Natural killer cell (primary cell): ENCODE measurements at regions not wholly inside any gene's neighbourhood (a gene's known extent, or its start where the extent isn't known, plus 50 kb on each side); places are given as distances from the start of the nearest gene placed in this dataset.

Experiments used
- ATAC-seq, 3 donors: fragments of 150-1000 bp in 2 of 3; fragments of 200-7000 bp in 1 of 3; cut with Tn5 transposase; 1 replicate in 1 of 3; 2 replicates in 2 of 3; pipeline ENCODE4 v1.10.0; 2021; ENCODE audit warnings: mild to moderate bottlenecking in 2 of 3, moderate library complexity in 2 of 3
- DNase-seq, 2 donors: peaks; one replicate each; pipeline versions ENCODE4 v3.0.0 to v3.0.0-alpha.2; 2013 to 2021; ENCODE audit warnings: mixed read lengths in 1 of 2
- H3K27ac ChIP-seq: one replicate; pipeline ENCODE4 v1.5.1; 2013; ENCODE audit warnings: mild to moderate bottlenecking, low read length
- H3K27me3 ChIP-seq: one replicate; pipeline ENCODE4 v1.6.1; 2013; ENCODE audit warnings: low read length; ENCODE audit not compliant: control insufficient read depth, insufficient read depth
- H3K36me3 ChIP-seq: one replicate; pipeline ENCODE4 v1.6.1; 2013; ENCODE audit warnings: low read length; ENCODE audit not compliant: control insufficient read depth, insufficient read depth
- H3K4me1 ChIP-seq: one replicate; pipeline ENCODE4 v1.6.1; 2013; ENCODE audit warnings: low read length; ENCODE audit not compliant: control insufficient read depth, insufficient read depth
- H3K4me3 ChIP-seq: one replicate; pipeline ENCODE4 v1.5.1; 2013; ENCODE audit warnings: low read length
- H3K9me3 ChIP-seq: one replicate; pipeline ENCODE4 v1.6.1; 2013; ENCODE audit warnings: low read length; ENCODE audit not compliant: control insufficient read depth, insufficient read depth
- H3K27ac Mint-ChIP-seq, 2 donors: one replicate each; pipeline ENCODE4 v1.8.0; 2022; ENCODE audit warnings: mild to moderate bottlenecking in 2 of 2, mixed read lengths in 2 of 2, moderate library complexity in 1 of 2
- H3K27me3 Mint-ChIP-seq, 2 donors: one replicate each; pipeline ENCODE4 v1.8.0; 2022; ENCODE audit warnings: low read depth in 2 of 2, mixed read lengths in 2 of 2
- H3K36me3 Mint-ChIP-seq: one replicate; pipeline ENCODE4 v1.8.0; 2022; ENCODE audit warnings: mixed read lengths
- H3K4me1 Mint-ChIP-seq, 2 donors: one replicate each; pipeline ENCODE4 v1.8.0; 2022; ENCODE audit warnings: mixed read lengths in 2 of 2
- H3K4me3 Mint-ChIP-seq: one replicate; pipeline ENCODE4 v1.8.0; 2022; ENCODE audit warnings: mild to moderate bottlenecking, moderate library complexity, mixed read lengths
- H3K9me3 Mint-ChIP-seq, 2 donors: one replicate each; pipeline ENCODE4 v1.8.0; 2022; ENCODE audit warnings: mixed read lengths in 2 of 2
- CTCF ChIP-seq: fragments of 200-600 bp; IDR thresholded peaks from one replicate; pipeline ENCODE4 v1.8.0; 2022; ENCODE audit warnings: antibody characterized with exemption
- WGBS: methylation state at CpG from one replicate; pipeline ENCODE4 v1.1.7; 2013; ENCODE audit warnings: missing lambda C conversion rate; ENCODE audit not compliant: insufficient coverage; 5-methylcytosine and 5-hydroxymethylcytosine counted together
- intact Hi-C: fragments of 100-400 bp; cut with micrococcal nuclease; formaldehyde crosslinking; loops from one replicate; pipeline ENCODE4 v1.14.2; 2022

GRCh38 chr5:180423598-180423997, 70.5 kb upstream of the GFPT2 start:
- no peak for ATAC-seq
- H3K4me3 ChIP-seq: no peak overlapping the region

GRCh38 chr5:180424094-180424493, 70.1 kb upstream of the CNOT6 start:
- Histone ChIP-seq H3K4me1 (no peaks in the 10 kb centered on the region), H3K27me3 (no peaks in the 10 kb centered on the region), H3K36me3 (no peaks in the 10 kb centered on the region), H3K4me3 (no peak overlapping the region), H3K9me3 (no peaks in the 10 kb centered on the region), H3K27ac (no peak overlapping the region)
- H3K27me3 Mint-ChIP-seq: peaks cover 10 to 11% of the 10 kb centered on the region in 2 donors
- H3K9me3 Mint-ChIP-seq: no peaks in the 10 kb centered on the region
- H3K4me3 Mint-ChIP-seq: no peak overlapping the region
- no peaks in the 10 kb centered on the region for H3K4me1 Mint-ChIP-seq
- TF ChIP-seq CTCF: no peak
- intact Hi-C loops: no loop called here
- no peak for DNase-seq
- 89% methylated on average over 6 of the region's 7 CpGs for WGBS
- ATAC-seq: no peak
- no peaks in the 10 kb centered on the region for H3K36me3 Mint-ChIP-seq
- no peak overlapping the region for H3K27ac Mint-ChIP-seq

More at GRCh38 chr5:180423598-180423997, 70.5 kb upstream of the GFPT2 start:
- Mint-ChIP-seq H3K4me1 (no peaks in the 10 kb centered on the region), H3K27ac (no peak overlapping the region), H3K4me3 (no peak overlapping the region), H3K27me3 (peaks cover 6% of the 10 kb centered on the region in 2 donors), H3K9me3 (no peaks in the 10 kb centered on the region), H3K36me3 (no peaks in the 10 kb centered on the region)
- H3K27me3 ChIP-seq: no peaks in the 10 kb centered on the region
- no peaks in the 10 kb centered on the region for H3K9me3 ChIP-seq
- no peak overlapping the region for H3K27ac ChIP-seq
- no peaks in the 10 kb centered on the region for H3K36me3 ChIP-seq
- intact Hi-C loops: no loop called here
- H3K4me1 ChIP-seq: no peaks in the 10 kb centered on the region
- WGBS: 95% methylated on average over 4 of the region's 5 CpGs
- no peak for TF ChIP-seq CTCF
- DNase-seq: no peak

GRCh38 chr5:180428598-180428997, 65.6 kb upstream of the CNOT6 start:
- ATAC-seq (no peak), DNase-seq (no peak)
- Mint-ChIP-seq H3K4me1 (peaks cover 10 to 12% of the 10 kb centered on the region in 2 donors), H3K27me3 (peaks cover 9 to 15% of the 10 kb centered on the region in 2 donors), H3K36me3 (no peaks in the 10 kb centered on the region), H3K4me3 (no peak overlapping the region), H3K27ac (no peak overlapping the region), H3K9me3 (no peaks in the 10 kb centered on the region)
- WGBS: 90% methylated on average over 8 of the region's 8 CpGs
- TF ChIP-seq CTCF: no peak
- intact Hi-C loops: no loop called here
- Histone ChIP-seq H3K27me3 (no peaks in the 10 kb centered on the region), H3K9me3 (no peaks in the 10 kb centered on the region), H3K36me3 (no peaks in the 10 kb centered on the region), H3K27ac (no peak overlapping the region), H3K4me3 (no peak overlapping the region), H3K4me1 (peaks cover 15% of the 10 kb centered on the region)

GRCh38 chr5:180431932-180432331, 62.2 kb upstream of the CNOT6 start:
- Histone ChIP-seq H3K36me3 (no peaks in the 10 kb centered on the region), H3K9me3 (no peaks in the 10 kb centered on the region), H3K27me3 (no peaks in the 10 kb centered on the region), H3K4me3 (no peak overlapping the region), H3K27ac (no peak overlapping the region), H3K4me1 (peaks cover 15% of the 10 kb centered on the region)
- DNase-seq (no peak), ATAC-seq (no peak)
- H3K27ac Mint-ChIP-seq: no peak overlapping the region
- H3K27me3 Mint-ChIP-seq: peaks cover 9 to 15% of the 10 kb centered on the region in 2 donors
- H3K9me3 Mint-ChIP-seq: no peaks in the 10 kb centered on the region
- H3K4me3 Mint-ChIP-seq: no peak overlapping the region
- H3K4me1 Mint-ChIP-seq: peaks cover 10 to 12% of the 10 kb centered on the region in 2 donors
- intact Hi-C loops: no loop called here
- no peaks in the 10 kb centered on the region for H3K36me3 Mint-ChIP-seq
- 88% methylated on average over 27 of the region's 27 CpGs for whole genome bisulfite sequencing
- TF ChIP-seq CTCF: no peak
